Astrocyte of the spinal cord (primary cell): ENCODE measurements at regions not wholly inside any gene's neighbourhood (a gene's known extent, or its start where the extent isn't known, plus 50 kb on each side); places are given as distances from the start of the nearest gene placed in this dataset.
A peak's percentile ranks its signal among the peaks of the same experiment; 100 is the strongest.

ENCODE experiments used
- DNase-seq: peaks from one replicate; pipeline ENCODE4 v3.0.0; 2011; ENCODE audit warnings: low read depth, low spot score
- H3K4me3 ChIP-seq: 2 replicates; pipeline ENCODE4 v1.5.1; 2011; ENCODE audit warnings: low read depth, mild to moderate bottlenecking, low read length, moderate library complexity
- CTCF ChIP-seq: IDR thresholded peaks from 2 replicates; pipeline ENCODE4 v1.5.1; 2012; ENCODE audit warnings: low read depth, mild to moderate bottlenecking, low read length, inconsistent platforms
- in situ Hi-C: cut with HindIII; loops from 2 replicates; pipeline ENCODE4 v1.10.0; 2017; ENCODE audit warnings: low sequenced_read_pairs

DNA sequence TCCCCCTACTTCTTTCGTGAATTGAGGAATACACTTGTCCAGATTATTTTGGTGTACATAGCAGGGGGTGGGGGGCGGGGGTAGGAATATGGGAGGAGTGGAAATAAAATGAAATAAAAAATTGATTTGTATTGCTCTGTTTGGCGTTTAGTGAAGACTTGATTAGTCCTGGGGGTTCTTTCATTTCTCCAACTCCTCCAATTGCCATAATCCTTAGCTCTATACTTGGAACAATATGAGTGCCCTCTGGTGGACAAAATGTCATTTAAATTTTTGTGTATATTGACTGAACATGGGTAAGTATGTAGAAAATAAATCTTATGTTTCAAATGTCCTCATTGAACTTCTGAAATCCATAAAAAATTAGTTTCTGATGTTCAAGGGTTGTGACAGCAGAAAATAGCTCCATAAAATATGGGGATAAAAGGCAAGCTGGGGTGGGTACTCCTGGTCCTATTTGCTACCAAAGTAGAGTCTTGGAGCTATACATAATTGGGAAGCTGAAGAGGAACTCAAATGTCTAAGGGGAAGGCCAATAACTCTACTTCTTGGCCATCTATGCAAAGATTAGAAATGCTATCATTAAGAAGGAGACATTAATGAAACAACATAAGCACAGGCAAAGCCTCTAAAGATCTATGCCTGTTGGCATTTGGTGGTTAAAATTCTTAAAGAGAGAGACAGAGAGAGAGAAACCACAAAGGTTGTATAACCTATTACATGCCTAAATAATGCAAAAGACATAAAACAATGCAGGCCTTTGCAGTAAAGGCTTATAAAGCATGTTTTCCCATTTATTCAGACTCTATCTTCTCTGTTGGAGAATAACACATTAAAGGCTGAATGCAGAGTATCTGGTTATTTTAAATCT, 421.6 kb downstream of the METTL15 start:
- peak; percentile 80 for DNase-seq
- no peak overlapping the region for H3K4me3 ChIP-seq
- peak; percentile 17 for TF ChIP-seq CTCF
- in situ Hi-C loops: no loop called here

- in situ Hi-C loops: no loop called here
- DNase-seq: peak; percentile 50
- no peak overlapping the region for H3K4me3 ChIP-seq
- TF ChIP-seq CTCF: no peak
Measured at GRCh38 chr11:28529046-28529445, 420.9 kb downstream of the METTL15 start.

GRCh38 chr11:28528217-28528616, 420.0 kb downstream of the METTL15 start:
- TF ChIP-seq CTCF: no peak
- in situ Hi-C loops: no loop called here
- H3K4me3 ChIP-seq: no peak overlapping the region
- no peak for DNase-seq

DNA sequence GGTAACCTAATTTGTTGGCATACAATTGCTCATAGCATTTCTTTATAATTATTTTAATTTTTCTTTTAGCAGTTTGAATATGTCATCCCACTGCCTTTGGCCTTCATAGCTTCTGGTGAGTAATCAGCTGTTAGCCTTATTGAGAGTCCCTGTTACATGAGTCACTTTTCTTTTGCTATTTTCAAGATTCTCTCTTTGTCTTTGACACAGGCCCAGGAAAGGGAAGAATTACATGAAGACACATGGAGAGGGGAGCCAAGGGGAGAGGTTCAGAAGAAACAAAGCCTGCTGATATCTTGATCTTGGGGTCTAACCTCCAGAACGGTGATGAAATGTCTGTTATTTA, 418.2 kb downstream of the METTL15 start:
- H3K4me3 ChIP-seq: no peak overlapping the region
- in situ Hi-C loops: no loop called here
- DNase-seq: no peak
- TF ChIP-seq CTCF: no peak

GRCh38 chr11:28525636-28526405, 417.6 kb downstream of the METTL15 start:
- no peak overlapping the region for H3K4me3 ChIP-seq
- in situ Hi-C loops: no loop called here
- no peak for TF ChIP-seq CTCF
- no peak for DNase-seq

DNA sequence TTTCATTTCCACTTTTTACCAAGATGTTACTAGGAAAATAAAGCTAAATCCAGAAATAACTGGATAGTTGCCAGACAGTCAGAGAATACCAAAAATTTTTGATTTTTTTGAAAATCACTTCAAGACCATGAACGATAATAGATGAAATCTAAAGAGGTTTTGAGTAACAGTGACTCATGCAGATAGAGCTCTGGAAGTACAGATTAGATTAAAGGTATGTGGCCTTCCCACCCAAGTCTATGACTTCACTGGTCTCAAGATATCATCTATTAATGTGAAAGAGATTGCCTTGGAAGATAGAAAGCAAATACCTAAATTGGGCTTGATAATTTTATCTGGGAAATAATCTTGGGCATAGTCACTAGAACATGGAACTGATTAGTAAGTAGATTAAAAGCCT, 415.9 kb downstream of the METTL15 start:
- in situ Hi-C loops: no loop called here
- TF ChIP-seq CTCF: no peak
- DNase-seq: no peak
- no peak overlapping the region for H3K4me3 ChIP-seq
